ENCODE measurements at regions not wholly inside any gene's neighbourhood (a gene's known extent, or its start where the extent isn't known, plus 50 kb on each side); places are given as distances from the start of the nearest gene placed in this dataset.

DNA sequence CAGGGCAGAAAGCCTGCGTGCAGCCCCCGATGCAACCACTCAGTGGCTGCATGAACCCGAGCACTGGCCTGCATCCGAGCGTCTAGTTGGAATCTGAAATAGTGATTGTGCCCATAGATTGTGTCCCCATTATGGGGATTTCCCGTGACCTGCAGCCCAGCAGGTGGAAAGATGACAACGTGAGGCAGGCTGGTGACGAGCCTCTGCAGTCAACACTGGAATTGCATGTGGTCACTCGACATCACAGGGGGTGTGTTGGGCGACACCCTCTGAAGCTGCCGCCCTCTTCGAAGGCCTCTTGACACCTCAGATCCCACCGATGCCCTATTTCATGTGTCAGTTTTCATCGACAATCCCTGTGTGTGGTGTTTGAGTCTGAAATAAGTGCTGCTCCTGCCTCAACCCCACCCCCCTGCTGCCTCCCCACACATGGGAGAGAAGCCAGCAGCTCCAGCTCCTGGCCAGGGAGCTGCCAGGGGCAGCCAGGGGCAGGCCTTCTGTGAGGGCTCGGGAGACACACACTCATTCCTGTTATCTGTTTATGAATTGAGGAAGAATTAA, 172.0 kb upstream of the B3GAT1 start:
- TF ChIP-seq, protein P1, sequence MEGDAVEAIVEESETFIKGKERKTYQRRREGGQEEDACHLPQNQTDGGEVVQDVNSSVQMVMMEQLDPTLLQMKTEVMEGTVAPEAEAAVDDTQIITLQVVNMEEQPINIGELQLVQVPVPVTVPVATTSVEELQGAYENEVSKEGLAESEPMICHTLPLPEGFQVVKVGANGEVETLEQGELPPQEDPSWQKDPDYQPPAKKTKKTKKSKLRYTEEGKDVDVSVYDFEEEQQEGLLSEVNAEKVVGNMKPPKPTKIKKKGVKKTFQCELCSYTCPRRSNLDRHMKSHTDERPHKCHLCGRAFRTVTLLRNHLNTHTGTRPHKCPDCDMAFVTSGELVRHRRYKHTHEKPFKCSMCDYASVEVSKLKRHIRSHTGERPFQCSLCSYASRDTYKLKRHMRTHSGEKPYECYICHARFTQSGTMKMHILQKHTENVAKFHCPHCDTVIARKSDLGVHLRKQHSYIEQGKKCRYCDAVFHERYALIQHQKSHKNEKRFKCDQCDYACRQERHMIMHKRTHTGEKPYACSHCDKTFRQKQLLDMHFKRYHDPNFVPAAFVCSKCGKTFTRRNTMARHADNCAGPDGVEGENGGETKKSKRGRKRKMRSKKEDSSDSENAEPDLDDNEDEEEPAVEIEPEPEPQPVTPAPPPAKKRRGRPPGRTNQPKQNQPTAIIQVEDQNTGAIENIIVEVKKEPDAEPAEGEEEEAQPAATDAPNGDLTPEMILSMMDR (IDR thresholded peaks at IDR 0.05; ENCODE audit: borderline replicate concordance, control extremely low read depth, extremely low read depth, insufficient read depth, missing control alignments), result no peak
- peak; percentile 22 for DNase-seq (ENCODE audit: low spot score)
- in situ Hi-C loops (cut with MboI; ENCODE audit: low sequenced_read_pairs, unreplicated experiment), result no loop called here

DNA sequence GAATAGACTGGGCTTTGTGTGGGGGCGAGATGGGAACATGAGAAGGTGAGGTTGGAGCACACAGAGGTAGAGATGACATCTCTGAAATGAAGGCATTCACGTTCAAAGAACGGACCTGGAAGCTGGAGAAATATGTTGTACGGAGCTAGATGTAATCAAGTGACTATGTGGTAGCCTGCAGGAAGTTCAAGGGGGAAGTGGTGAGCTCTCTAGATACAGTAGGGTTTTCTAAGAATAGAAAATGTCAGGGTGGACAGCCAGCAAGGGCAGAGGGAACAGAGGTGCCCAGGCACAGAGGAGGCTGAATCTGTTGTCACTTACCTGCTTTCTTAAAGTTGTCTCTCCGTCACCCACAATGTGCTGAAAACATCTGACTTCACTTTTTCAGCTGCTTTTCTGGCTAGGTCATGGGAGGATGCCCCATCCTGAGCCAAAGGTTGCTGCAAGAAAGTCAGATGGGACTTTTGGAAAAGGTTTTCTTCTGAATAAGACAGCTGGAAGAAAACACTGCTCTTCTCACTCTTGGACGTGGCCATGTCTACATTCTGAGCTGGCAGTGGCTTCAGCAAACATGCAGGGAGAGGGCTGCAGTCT, 171.5 kb upstream of the B3GAT1 start:
- in situ Hi-C loops (cut with MboI; ENCODE audit: low sequenced_read_pairs, unreplicated experiment), result no loop called here
- TF ChIP-seq, protein P1 (IDR thresholded peaks at IDR 0.05; ENCODE audit: borderline replicate concordance, control extremely low read depth, extremely low read depth, insufficient read depth, missing control alignments), result no peak
- DNase-seq (ENCODE audit: low spot score), result peak; percentile 26

DNA sequence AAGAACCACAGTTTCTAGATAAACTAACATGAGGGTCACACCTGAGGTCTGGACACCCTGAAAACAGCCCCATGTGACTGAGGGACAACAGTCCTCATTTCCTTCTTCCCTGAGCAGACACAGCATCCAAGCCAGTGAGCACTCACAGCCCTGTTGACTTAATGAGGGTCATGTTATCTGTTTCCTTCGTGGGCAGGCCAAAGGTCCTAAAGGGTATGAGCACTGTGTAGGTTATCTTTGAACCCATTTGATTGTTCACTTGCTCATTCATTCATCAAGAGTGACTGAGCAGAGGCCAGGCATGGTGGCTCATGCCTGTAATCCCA, 170.7 kb upstream of the B3GAT1 start:
- DNase-seq (ENCODE audit: low spot score), result peak; percentile 6
- TF ChIP-seq, protein P1 (IDR thresholded peaks at IDR 0.05; ENCODE audit: borderline replicate concordance, control extremely low read depth, extremely low read depth, insufficient read depth, missing control alignments), result no peak
- in situ Hi-C loops (cut with MboI; ENCODE audit: low sequenced_read_pairs, unreplicated experiment), result no loop called here

DNA sequence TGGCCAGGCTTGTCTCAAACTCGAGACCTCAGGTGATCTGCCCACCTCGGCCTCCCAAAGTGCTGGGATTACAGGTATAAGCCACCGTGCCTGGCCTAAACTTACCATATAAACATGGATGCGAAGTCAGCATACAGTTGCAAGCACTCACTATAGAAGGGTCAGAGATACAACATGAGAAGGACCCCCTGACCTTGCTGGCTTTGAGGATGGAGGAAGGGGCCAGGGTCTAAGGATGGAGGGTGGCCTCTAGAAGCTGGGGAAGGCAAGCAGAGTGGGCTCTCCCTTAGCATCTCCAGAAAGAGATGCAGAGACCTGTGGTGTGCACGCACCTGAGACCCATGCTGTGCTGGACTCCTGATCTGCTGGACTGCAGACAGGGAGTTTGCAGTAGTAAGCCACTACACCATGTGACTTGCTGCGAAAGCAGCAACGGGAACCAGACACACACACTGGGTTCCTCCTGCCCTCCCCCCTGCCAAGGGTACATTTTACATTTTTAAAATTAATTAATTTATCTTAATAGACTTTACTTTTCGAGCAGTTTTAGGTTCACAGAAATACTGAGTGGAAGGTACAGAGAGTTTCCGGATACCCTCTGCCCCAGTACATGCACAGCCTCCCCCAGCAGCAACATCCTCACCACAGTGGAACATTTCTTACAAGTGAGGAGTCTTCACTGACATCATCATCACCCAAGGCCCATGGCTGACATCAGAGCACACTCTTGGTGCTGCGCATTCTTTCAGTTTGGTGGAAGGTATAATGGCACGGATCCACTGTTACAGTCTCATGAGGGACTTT, 170.1 kb upstream of the B3GAT1 start:
- in situ Hi-C loops (cut with MboI; ENCODE audit: low sequenced_read_pairs, unreplicated experiment), result no loop called here
- TF ChIP-seq, protein P1 (IDR thresholded peaks at IDR 0.05; ENCODE audit: borderline replicate concordance, control extremely low read depth, extremely low read depth, insufficient read depth, missing control alignments), result no peak
- DNase-seq (ENCODE audit: low spot score), result peak; percentile 7

DNA sequence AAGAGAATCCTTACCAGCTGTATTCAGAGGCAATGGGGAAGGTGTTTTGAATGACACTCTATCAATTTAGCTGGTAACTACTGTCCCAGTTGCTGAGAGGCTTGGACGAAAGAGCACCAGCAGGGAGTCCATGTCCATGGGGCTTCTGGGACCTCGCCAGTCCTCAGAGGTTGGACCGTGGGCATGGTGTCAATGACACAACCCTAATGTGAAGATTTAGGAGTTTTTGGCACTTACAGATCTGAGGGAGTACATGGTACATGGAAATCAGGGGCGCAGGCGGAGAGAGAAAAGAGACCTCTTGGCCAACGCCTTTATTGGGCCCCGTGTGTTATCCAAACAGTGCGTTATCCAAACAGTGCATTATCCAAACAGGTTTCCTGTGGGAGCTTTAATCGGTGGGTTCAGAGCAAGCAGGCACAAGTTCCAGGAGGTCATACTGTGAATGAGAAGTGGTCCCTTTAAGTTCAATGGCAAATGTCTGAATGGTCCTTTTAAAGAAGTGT, 169.1 kb upstream of the B3GAT1 start:
- TF ChIP-seq, protein P1 (IDR thresholded peaks at IDR 0.05; ENCODE audit: borderline replicate concordance, control extremely low read depth, extremely low read depth, insufficient read depth, missing control alignments), result no peak
- in situ Hi-C loops (cut with MboI; ENCODE audit: low sequenced_read_pairs, unreplicated experiment), result no loop called here
- peak; percentile 8 for DNase-seq (ENCODE audit: low spot score)

DNA sequence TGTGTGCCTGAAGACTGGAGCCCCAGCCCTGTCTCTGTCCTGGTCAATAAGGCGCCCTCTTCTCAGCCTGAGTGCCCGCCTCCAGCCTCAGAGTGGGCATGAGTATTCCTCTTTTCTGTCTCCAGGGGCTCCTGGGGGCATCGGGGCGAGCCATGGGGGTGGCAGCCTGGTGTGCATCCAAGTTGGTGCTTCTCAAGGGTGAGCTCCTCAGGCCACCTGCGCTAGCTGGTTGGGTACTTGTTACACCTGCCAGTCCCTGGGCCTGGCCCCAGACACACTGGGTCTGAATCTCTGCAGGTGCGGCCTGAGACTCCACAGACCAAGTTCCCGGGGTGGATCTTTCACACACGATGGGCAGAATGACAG, 168.6 kb upstream of the B3GAT1 start:
- TF ChIP-seq, protein P1 (IDR thresholded peaks at IDR 0.05; ENCODE audit: borderline replicate concordance, control extremely low read depth, extremely low read depth, insufficient read depth, missing control alignments), result no peak
- peak; percentile 9 for DNase-seq (ENCODE audit: low spot score)
- in situ Hi-C loops (cut with MboI; ENCODE audit: low sequenced_read_pairs, unreplicated experiment), result no loop called here

All from GM13976 (cell line).